H1 (cell line): ENCODE measurements at regions not wholly inside any gene's neighbourhood (a gene's known extent, or its start where the extent isn't known, plus 50 kb on each side); places are given as distances from the start of the nearest gene placed in this dataset.

ENCODE experiments used
- ASH2L ChIP-seq: fragments of 200-600, 300-600 bp; sonication (generic); IDR thresholded peaks from one replicate; pipeline ENCODE4 v1.7.1; 2017; ENCODE audit warnings: low read length
- BRCA1 ChIP-seq: IDR thresholded peaks from 2 replicates; pipeline ENCODE4 v1.6.1; 2012; ENCODE audit warnings: low read depth, low read length, improper control_type of control experiment
- CREB1 ChIP-seq: IDR thresholded peaks from 2 replicates; pipeline ENCODE4 v1.6.1; 2012; ENCODE audit warnings: inconsistent platforms
- CTCF ChIP-seq, 3 experiments: IDR thresholded peaks; 1 replicate in 2 of 3; 2 replicates in 1 of 3; pipeline versions ENCODE4 v1.5.1 to v1.6.1; 2011; ENCODE audit warnings: low read length in 3 of 3, mild to moderate bottlenecking in 3 of 3, inconsistent platforms in 2 of 3, low read depth in 1 of 3, moderate library complexity in 1 of 3; ENCODE audit not compliant: insufficient read depth in 1 of 3; ENCODE audit errors: control extremely low read depth in 1 of 3
- FOSL1 ChIP-seq: IDR thresholded peaks from 2 replicates; pipeline ENCODE4 v1.6.1; 2011; ENCODE audit warnings: mild to moderate bottlenecking, low read depth, low read length, moderate library complexity; ENCODE audit not compliant: insufficient read depth
- GTF2F1 ChIP-seq: IDR thresholded peaks from 2 replicates; pipeline ENCODE4 v1.6.1; 2012; ENCODE audit warnings: low read depth, low read length, improper control_type of control experiment, borderline replicate concordance
- HDAC6 ChIP-seq: IDR thresholded peaks from one replicate; pipeline ENCODE4 v1.7.1; 2012; ENCODE audit warnings: low read depth, mild to moderate bottlenecking, inconsistent platforms, low read length, moderate library complexity
- KDM5A ChIP-seq: fragments of 200-600 bp; IDR thresholded peaks from 2 replicates; pipeline ENCODE4 v1.7.1; 2012; ENCODE audit warnings: mild to moderate bottlenecking, low read length, inconsistent platforms, mixed read lengths
- MAFK ChIP-seq: IDR thresholded peaks from 2 replicates; pipeline ENCODE4 v1.6.1; 2012; ENCODE audit warnings: low read depth, mild to moderate bottlenecking, improper control_type of control experiment, low read length
- NANOG ChIP-seq: IDR thresholded peaks from 2 replicates; pipeline ENCODE4 v1.6.1; 2011; ENCODE audit warnings: low read length, low read depth, mild to moderate bottlenecking, inconsistent platforms; ENCODE audit not compliant: insufficient read depth, poor library complexity, severe bottlenecking
- PHF8 ChIP-seq: fragments of 200-600 bp; sonication (generic); conservative IDR thresholded peaks from 2 replicates; pipeline ENCODE4 v1.7.1; 2012; ENCODE audit warnings: low read depth, mild to moderate bottlenecking, inconsistent platforms, low read length, moderate library complexity
- SRF ChIP-seq: IDR thresholded peaks from 2 replicates; pipeline ENCODE4 v1.6.1; 2011; ENCODE audit warnings: mild to moderate bottlenecking, low read depth, low read length, moderate library complexity
- TCF12 ChIP-seq: IDR thresholded peaks from 2 replicates; pipeline ENCODE4 v1.6.1; 2011; ENCODE audit warnings: low read depth, mild to moderate bottlenecking, low read length
- TEAD4 ChIP-seq: IDR thresholded peaks from 2 replicates; pipeline ENCODE4 v1.6.1; 2012; ENCODE audit warnings: low read depth, low read length, inconsistent platforms, mixed read lengths
- YY1 ChIP-seq: IDR thresholded peaks from 2 replicates; pipeline ENCODE4 v1.6.1; 2011; ENCODE audit warnings: low read depth, mild to moderate bottlenecking, low read length

DNA sequence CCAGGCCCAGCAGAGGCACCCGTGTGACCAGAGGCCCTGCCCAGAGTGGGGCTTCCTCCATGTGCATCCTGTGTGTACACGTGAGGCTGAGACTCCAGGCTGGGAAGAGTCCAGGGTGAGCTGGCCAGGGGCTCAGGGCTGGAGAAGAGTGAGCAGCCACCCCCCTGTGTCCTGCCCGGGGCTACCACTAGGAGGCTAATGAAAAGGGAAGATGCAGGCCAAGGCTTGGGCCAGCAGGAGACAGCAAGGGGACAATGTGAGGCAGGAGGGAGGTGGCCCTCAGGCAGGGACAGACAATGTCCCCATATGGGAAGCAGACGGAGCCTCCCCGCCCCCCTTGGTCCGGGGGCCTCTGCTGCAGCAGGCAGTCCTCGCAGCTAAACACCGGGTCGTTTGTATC, 102.0 kb downstream of the HIF1AN start (continued):
- peak; percentile 95 to 98 (median 97) for TF ChIP-seq CTCF (IDR thresholded peaks at IDR 0.05; ENCODE audit: control extremely low read depth in 1 of 3, insufficient read depth in 1 of 3, low read depth in 1 of 3, low read length in 3 of 3)
- TF ChIP-seq BRCA1, result no peak
- TF ChIP-seq TCF12, result no peak
- no peak for TF ChIP-seq TEAD4
- TF ChIP-seq PHF8, result no peak
- TF ChIP-seq FOSL1, result no peak
- no peak for TF ChIP-seq HDAC6
- TF ChIP-seq GTF2F1, result no peak
- no peak for TF ChIP-seq NANOG
- no peak for TF ChIP-seq SRF
- 0 out of 2 replicates have a peak, but pooled peaks have one; percentile 43 for TF ChIP-seq YY1
- TF ChIP-seq MAFK, result no peak
- TF ChIP-seq KDM5A, result no peak
- TF ChIP-seq CREB1, result peak; percentile 34; the same call in 1 of the 2 replicates
- no peak for TF ChIP-seq ASH2L
